ENCODE measurements at regions not wholly inside any gene's neighbourhood (a gene's known extent, or its start where the extent isn't known, plus 50 kb on each side); places are given as distances from the start of the nearest gene placed in this dataset.

DNA sequence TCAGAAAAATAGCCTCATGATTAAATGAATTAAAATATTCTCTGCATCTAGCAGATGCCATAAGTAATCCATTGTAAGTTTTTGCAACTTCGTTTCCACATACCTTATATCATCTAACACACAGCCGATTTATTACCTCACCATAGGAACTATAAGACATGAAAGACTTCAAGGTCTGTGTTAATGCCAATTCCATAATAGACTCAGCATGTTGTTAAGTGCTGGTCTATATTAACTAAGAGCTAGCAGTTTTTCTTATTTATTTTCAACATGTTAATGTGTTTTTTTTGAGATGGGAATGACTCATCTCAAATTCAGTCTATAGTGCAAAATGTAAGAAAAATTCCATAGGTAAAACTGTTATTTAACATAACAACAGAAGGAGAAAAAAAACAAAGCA is 243.9 kb upstream of the GULP1 start:
- intact Hi-C loops (cut with micrococcal nuclease), result no loop called here
- Histone ChIP-seq H3K27me3 (ENCODE audit: control insufficient read depth in 2 of 2, insufficient read depth in 2 of 2, low read length in 2 of 2) (no peaks in the 10 kb centered on the region), H3K79me2 (ENCODE audit: insufficient read depth, low read length) (no peaks in the 10 kb centered on the region), H3K9me3 (replicated peaks in 1 of 2; ENCODE audit: control insufficient read depth in 1 of 2, insufficient read depth in 1 of 2, low read length in 2 of 2) (peaks cover 0 to 3% of the 10 kb centered on the region in 2 donors), H3K9ac (ENCODE audit: insufficient read depth, low read length, poor library complexity, severe bottlenecking) (no peak overlapping the region), H2AFZ (ENCODE audit: insufficient read depth, low read depth, low read length, poor library complexity, severe bottlenecking) (no peak overlapping the region), H3K4me2 (replicated peaks; ENCODE audit: extremely low read depth, low read length, poor library complexity, severe bottlenecking) (no peak overlapping the region), H3K4me1 (ENCODE audit: control insufficient read depth in 1 of 2, insufficient read depth in 2 of 2, low read length in 2 of 2) (no peaks in the 10 kb centered on the region), H3K36me3 (replicated peaks in 1 of 2; ENCODE audit: control insufficient read depth in 1 of 2, insufficient read depth in 2 of 2, low read length in 2 of 2) (no peaks in the 10 kb centered on the region), H3K4me3 (replicated peaks in 1 of 3; ENCODE audit: low read depth in 2 of 3, low read length in 3 of 3) (no peak overlapping the region), H3K27ac (ENCODE audit: low read depth in 1 of 2, low read length in 2 of 2) (no peak overlapping the region), H4K20me1 (ENCODE audit: insufficient read depth, low read length) (no peaks in the 10 kb centered on the region)
- Mint-ChIP-seq H3K9me3 (peaks cover 0 to 10% (median 3%) of the 10 kb centered on the region in 7 donors), H3K36me3 (no peaks in the 10 kb centered on the region), H3K4me3 (no peak overlapping the region), H3K4me1 (no peaks in the 10 kb centered on the region), H3K27ac (no peak overlapping the region), H3K27me3 (ENCODE audit: low read depth in 3 of 3) (no peaks in the 10 kb centered on the region)
- TF ChIP-seq, protein P1, sequence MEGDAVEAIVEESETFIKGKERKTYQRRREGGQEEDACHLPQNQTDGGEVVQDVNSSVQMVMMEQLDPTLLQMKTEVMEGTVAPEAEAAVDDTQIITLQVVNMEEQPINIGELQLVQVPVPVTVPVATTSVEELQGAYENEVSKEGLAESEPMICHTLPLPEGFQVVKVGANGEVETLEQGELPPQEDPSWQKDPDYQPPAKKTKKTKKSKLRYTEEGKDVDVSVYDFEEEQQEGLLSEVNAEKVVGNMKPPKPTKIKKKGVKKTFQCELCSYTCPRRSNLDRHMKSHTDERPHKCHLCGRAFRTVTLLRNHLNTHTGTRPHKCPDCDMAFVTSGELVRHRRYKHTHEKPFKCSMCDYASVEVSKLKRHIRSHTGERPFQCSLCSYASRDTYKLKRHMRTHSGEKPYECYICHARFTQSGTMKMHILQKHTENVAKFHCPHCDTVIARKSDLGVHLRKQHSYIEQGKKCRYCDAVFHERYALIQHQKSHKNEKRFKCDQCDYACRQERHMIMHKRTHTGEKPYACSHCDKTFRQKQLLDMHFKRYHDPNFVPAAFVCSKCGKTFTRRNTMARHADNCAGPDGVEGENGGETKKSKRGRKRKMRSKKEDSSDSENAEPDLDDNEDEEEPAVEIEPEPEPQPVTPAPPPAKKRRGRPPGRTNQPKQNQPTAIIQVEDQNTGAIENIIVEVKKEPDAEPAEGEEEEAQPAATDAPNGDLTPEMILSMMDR (IDR thresholded peaks at IDR 0.05), result no peak
- no CpG with 5 or more reads among the region's 2 CpGs for WGBS (ENCODE audit: insufficient coverage)
- DNase-seq, result no peak

DNA sequence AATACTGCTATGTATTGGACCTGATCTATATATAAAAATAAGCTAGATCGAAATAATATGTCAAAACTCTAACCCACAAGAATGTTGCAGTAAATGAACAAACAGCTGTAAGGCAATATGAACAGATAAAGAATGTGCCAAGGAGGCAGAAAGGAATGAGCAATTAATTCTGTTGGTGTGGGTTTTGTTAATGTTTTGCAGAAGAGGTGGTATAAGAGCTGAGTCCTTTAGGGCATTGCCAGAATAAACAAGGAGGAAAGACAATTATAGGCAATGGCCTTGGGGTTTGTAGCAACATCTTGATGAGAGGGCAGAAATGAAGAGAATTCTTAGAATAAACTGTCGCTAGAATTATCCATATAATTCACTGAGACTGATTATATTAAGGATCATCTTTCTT is 240.9 kb upstream of the GULP1 start:
- Mint-ChIP-seq H3K36me3 (no peaks in the 10 kb centered on the region), H3K27me3 (ENCODE audit: low read depth in 3 of 3) (no peaks in the 10 kb centered on the region), H3K4me3 (no peak overlapping the region), H3K9me3 (peaks cover 0 to 6% (median 0%) of the 10 kb centered on the region in 7 donors), H3K27ac (no peak overlapping the region), H3K4me1 (no peaks in the 10 kb centered on the region)
- no peak overlapping the region for H3K4me2 ChIP-seq (replicated peaks; ENCODE audit: extremely low read depth, low read length, poor library complexity, severe bottlenecking)
- no peak for DNase-seq
- no peak overlapping the region for H3K27ac ChIP-seq (ENCODE audit: low read depth in 1 of 2, low read length in 2 of 2)
- peaks cover 0 to 3% of the 10 kb centered on the region in 2 donors for H3K9me3 ChIP-seq (replicated peaks in 1 of 2; ENCODE audit: control insufficient read depth in 1 of 2, insufficient read depth in 1 of 2, low read length in 2 of 2)
- no CpG with 5 or more reads among the region's 2 CpGs for WGBS (ENCODE audit: insufficient coverage)
- no peaks in the 10 kb centered on the region for H4K20me1 ChIP-seq (ENCODE audit: insufficient read depth, low read length)
- no peaks in the 10 kb centered on the region for H3K36me3 ChIP-seq (replicated peaks in 1 of 2; ENCODE audit: control insufficient read depth in 1 of 2, insufficient read depth in 2 of 2, low read length in 2 of 2)
- H3K4me1 ChIP-seq (ENCODE audit: control insufficient read depth in 1 of 2, insufficient read depth in 2 of 2, low read length in 2 of 2), result no peaks in the 10 kb centered on the region
- TF ChIP-seq, protein P1 (IDR thresholded peaks at IDR 0.05), result no peak
- H3K9ac ChIP-seq (ENCODE audit: insufficient read depth, low read length, poor library complexity, severe bottlenecking), result no peak overlapping the region
- no peak overlapping the region for H3K4me3 ChIP-seq (replicated peaks in 1 of 3; ENCODE audit: low read depth in 2 of 3, low read length in 3 of 3)
- H3K79me2 ChIP-seq (ENCODE audit: insufficient read depth, low read length), result no peaks in the 10 kb centered on the region
- no peaks in the 10 kb centered on the region for H3K27me3 ChIP-seq (ENCODE audit: control insufficient read depth in 2 of 2, insufficient read depth in 2 of 2, low read length in 2 of 2)
- intact Hi-C loops (cut with micrococcal nuclease), result no loop called here
- H2AFZ ChIP-seq (ENCODE audit: insufficient read depth, low read depth, low read length, poor library complexity, severe bottlenecking), result no peak overlapping the region

Measured in CD14-positive monocyte (primary cell).